WTC11 (cell line): ENCODE measurements at regions not wholly inside any gene's neighbourhood (a gene's known extent, or its start where the extent isn't known, plus 50 kb on each side); places are given as distances from the start of the nearest gene placed in this dataset.

ENCODE experiments used
- CTCF ChIP-seq: fragments of 200-600 bp; IDR thresholded peaks from 2 replicates; pipeline ENCODE4 v1.8.0; 2022; ENCODE audit warnings: antibody characterized with exemption
- TP53 ChIP-seq: sonication (generic); formaldehyde crosslinking; IDR thresholded peaks from 2 replicates; pipeline ENCODE4 v1.8.1; 2023; ENCODE audit warnings: mild to moderate bottlenecking, missing genetic modification reagents

GRCh38 chr21:16642353-16642752 lies 870.5 kb upstream of the CXADR start:
- no peak for TF ChIP-seq CTCF
- no peak for TF ChIP-seq TP53 (CRISPR knock-in tag)
